HL-60 (cell line): ENCODE measurements at regions not wholly inside any gene's neighbourhood (a gene's known extent, or its start where the extent isn't known, plus 50 kb on each side); places are given as distances from the start of the nearest gene placed in this dataset.

Source experiments
- DNase-seq, 2 experiments: peaks; one replicate each; pipeline ENCODE4 v3.0.0-alpha.2; 2010 to 2020; ENCODE audit warnings: low read depth in 1 of 2, low spot score in 1 of 2
- H3K27ac ChIP-seq: fragments of 250-450 bp; sonication (Bioruptor Pico); replicated peaks from 2 replicates; pipeline ENCODE4 v1.5.1; 2020; ENCODE audit warnings: mild to moderate bottlenecking, moderate library complexity
- H3K27me3 ChIP-seq: fragments of 250-450 bp; sonication (Bioruptor Pico); 2 replicates; pipeline ENCODE4 v1.5.1; 2021; ENCODE audit warnings: mild to moderate bottlenecking, moderate library complexity; ENCODE audit not compliant: insufficient read depth, poor library complexity, severe bottlenecking
- H3K4me3 ChIP-seq: replicated peaks from 2 replicates; pipeline ENCODE4 v1.5.1; 2011; ENCODE audit warnings: mild to moderate bottlenecking, control low read depth, low read length; ENCODE audit not compliant: insufficient read depth
- CTCF ChIP-seq: IDR thresholded peaks from one replicate; pipeline ENCODE4 v1.5.1; 2011; ENCODE audit warnings: low read length, control low read depth, inconsistent platforms; ENCODE audit not compliant: insufficient read depth
- GABPA ChIP-seq: IDR thresholded peaks from 2 replicates; pipeline ENCODE4 v1.6.1; 2012; ENCODE audit warnings: low read depth
- POLR2AphosphoS5 ChIP-seq: IDR thresholded peaks from 2 replicates; pipeline ENCODE4 v1.6.1; 2012; ENCODE audit warnings: low read depth
- REST ChIP-seq: IDR thresholded peaks from 2 replicates; pipeline ENCODE4 v1.6.1; 2012; ENCODE audit warnings: low read depth; ENCODE audit not compliant: insufficient replicate concordance
- SPI1 ChIP-seq: IDR thresholded peaks from 2 replicates; pipeline ENCODE4 v1.6.1; 2012; ENCODE audit warnings: low read depth, mild to moderate bottlenecking, borderline replicate concordance

GRCh38 chr1:208476846-208477170 lies 232.6 kb upstream of the PLXNA2 start:
- H3K27me3 ChIP-seq, result no peaks in the 10 kb centered on the region
- DNase-seq, result no peak
- no peak overlapping the region for H3K27ac ChIP-seq
- H3K4me3 ChIP-seq, result no peak overlapping the region
- no peak for TF ChIP-seq SPI1
- TF ChIP-seq POLR2AphosphoS5, result no peak
- TF ChIP-seq REST, result no peak
- no peak for TF ChIP-seq GABPA
- no peak for TF ChIP-seq CTCF

- no peak overlapping the region for H3K4me3 ChIP-seq
- DNase-seq, result no peak
- TF ChIP-seq SPI1 (no peak), CTCF (no peak), REST (no peak), POLR2AphosphoS5 (no peak), GABPA (no peak)
- H3K27ac ChIP-seq, result no peak overlapping the region
- no peaks in the 10 kb centered on the region for H3K27me3 ChIP-seq
Measured at GRCh38 chr1:208479435-208479834, 235.3 kb upstream of the PLXNA2 start.

GRCh38 chr1:208485512-208485911 lies 241.3 kb upstream of the PLXNA2 start:
- H3K27me3 ChIP-seq, result no peaks in the 10 kb centered on the region
- no peak overlapping the region for H3K4me3 ChIP-seq
- no peak overlapping the region for H3K27ac ChIP-seq
- no peak for DNase-seq
- TF ChIP-seq REST, result no peak
- TF ChIP-seq CTCF, result no peak
- no peak for TF ChIP-seq SPI1
- no peak for TF ChIP-seq GABPA
- no peak for TF ChIP-seq POLR2AphosphoS5
